Muscle of leg (tissue), 3 donors: ENCODE measurements at regions not wholly inside any gene's neighbourhood (a gene's known extent, or its start where the extent isn't known, plus 50 kb on each side); places are given as distances from the start of the nearest gene placed in this dataset.
A peak's percentile ranks its signal among the peaks of the same experiment; 100 is the strongest.

Experiments used
- DNase-seq: peaks from one replicate; pipeline ENCODE4 v3.0.0; 2013
- H3K27ac ChIP-seq: one replicate; pipeline ENCODE4 v1.5.1; 2013; ENCODE audit warnings: mild to moderate bottlenecking, low read length, control low read depth
- H3K27me3 ChIP-seq: one replicate; pipeline ENCODE4 v1.6.1; 2013; ENCODE audit warnings: low read length; ENCODE audit not compliant: control insufficient read depth, insufficient read depth
- H3K36me3 ChIP-seq: one replicate; pipeline ENCODE4 v1.6.1; 2013; ENCODE audit warnings: low read length; ENCODE audit not compliant: control insufficient read depth, insufficient read depth
- H3K4me1 ChIP-seq: one replicate; pipeline ENCODE4 v1.6.1; 2013; ENCODE audit warnings: low read length; ENCODE audit not compliant: control insufficient read depth, insufficient read depth
- H3K4me3 ChIP-seq: one replicate; pipeline ENCODE4 v1.5.1; 2013; ENCODE audit warnings: low read length, control low read depth
- H3K9me3 ChIP-seq: replicated peaks from 2 replicates; pipeline ENCODE4 v1.6.1; 2013; ENCODE audit warnings: low read depth, low read length; ENCODE audit not compliant: control insufficient read depth
- WGBS: methylation state at CpG from one replicate; pipeline ENCODE4 v1.1.5; 2013; ENCODE audit warnings: missing lambda C conversion rate; ENCODE audit not compliant: insufficient coverage; 5-methylcytosine and 5-hydroxymethylcytosine counted together

DNA sequence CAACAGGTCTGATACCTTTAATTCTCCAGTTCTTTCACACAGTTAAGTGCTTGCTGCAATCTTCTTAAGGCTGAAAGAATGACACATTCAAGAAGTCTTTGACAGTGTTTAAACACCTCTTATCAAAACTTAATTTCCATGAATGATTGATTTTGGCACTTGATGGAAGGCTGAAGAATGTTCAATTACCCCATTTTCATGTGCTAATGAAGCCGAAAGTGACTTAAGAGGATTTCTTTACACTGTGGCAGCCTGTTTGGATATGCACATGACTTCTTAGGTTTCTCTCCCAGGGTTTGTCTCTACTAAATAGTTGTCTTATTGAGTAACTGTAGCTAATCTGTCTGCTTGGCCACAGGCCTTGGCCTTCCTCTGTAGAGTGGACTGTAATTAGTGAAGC is 81.1 kb upstream of the PRDM1 start:
- H3K27me3 ChIP-seq = peaks cover 2% of the 10 kb centered on the region
- WGBS = no CpG with 5 or more reads among the region's 1 CpG

DNA sequence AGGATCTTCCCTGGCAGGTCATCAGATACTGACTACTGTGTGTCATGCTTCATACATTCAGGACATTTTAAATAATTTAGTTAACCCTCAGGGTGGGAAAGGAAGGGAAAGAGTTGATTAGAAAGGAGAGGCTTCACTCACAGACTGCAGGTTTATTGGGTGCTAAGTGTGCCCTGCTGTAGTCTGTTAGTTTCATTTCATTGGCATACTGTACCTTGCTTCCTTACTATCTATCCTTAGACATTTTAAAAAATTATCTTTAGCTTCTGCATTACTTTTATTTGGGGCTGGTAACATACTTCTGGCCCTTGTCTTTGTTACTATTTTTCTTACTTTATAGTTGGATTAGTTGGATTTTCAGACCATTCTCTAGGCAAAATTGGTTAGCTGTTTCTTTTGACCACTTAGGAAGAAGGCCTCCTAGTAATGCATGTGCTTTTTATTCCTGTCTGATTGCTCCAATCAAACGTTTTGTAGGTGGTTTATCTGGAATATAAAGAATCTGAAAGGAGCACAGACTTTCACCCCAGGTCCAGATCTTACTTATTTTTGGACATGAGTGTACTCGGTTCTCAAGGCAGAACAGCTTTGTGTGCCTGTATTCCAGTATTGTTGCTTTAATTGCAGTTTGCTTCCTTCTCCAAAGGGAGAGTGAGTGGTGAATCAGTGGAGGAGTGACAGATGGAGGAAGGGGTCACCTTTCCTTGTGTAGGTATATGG is 82.7 kb upstream of the PRDM1 start:
- DNase-seq = no peak
- Histone ChIP-seq H3K27ac (no peak overlapping the region), H3K9me3 (no peaks in the 10 kb centered on the region), H3K36me3 (no peaks in the 10 kb centered on the region), H3K4me3 (no peak overlapping the region), H3K27me3 (peaks cover 11% of the 10 kb centered on the region), H3K4me1 (no peaks in the 10 kb centered on the region)
- WGBS = 0% methylated on average over 1 of the region's 2 CpGs

More for the DNA sequence above, 81.1 kb upstream of the PRDM1 start:
- H3K27ac ChIP-seq = no peak overlapping the region
- no peak for DNase-seq
- no peaks in the 10 kb centered on the region for H3K36me3 ChIP-seq
- no peak overlapping the region for H3K4me3 ChIP-seq
- H3K4me1 ChIP-seq = no peaks in the 10 kb centered on the region
- H3K9me3 ChIP-seq = no peaks in the 10 kb centered on the region

DNA sequence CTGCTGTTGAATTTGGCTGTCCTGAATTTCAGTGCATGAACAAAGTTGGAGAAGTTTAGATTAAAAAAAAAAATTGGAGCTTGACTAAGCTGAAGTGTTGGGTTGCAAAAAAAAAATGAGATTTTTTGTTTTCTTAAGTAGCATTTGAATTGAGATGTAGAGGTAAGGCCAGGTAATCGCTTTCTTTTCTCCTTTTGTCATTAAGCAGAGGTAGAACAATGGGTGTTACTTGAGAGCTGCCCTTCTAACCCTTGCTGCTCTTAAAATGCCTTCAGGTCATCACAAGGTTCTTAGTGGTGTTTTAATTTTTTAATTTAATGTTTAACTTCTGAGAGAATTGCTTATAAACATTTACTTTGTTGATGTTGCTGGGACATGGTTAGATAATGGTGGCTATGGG is 84.1 kb upstream of the PRDM1 start:
- H3K27me3 ChIP-seq = peaks cover 16% of the 10 kb centered on the region
- H3K9me3 ChIP-seq = no peaks in the 10 kb centered on the region
- no peaks in the 10 kb centered on the region for H3K4me1 ChIP-seq
- H3K27ac ChIP-seq = no peak overlapping the region
- no CpG with 5 or more reads among the region's 1 CpG for WGBS
- H3K4me3 ChIP-seq = no peak overlapping the region
- no peaks in the 10 kb centered on the region for H3K36me3 ChIP-seq
- no peak for DNase-seq

DNA sequence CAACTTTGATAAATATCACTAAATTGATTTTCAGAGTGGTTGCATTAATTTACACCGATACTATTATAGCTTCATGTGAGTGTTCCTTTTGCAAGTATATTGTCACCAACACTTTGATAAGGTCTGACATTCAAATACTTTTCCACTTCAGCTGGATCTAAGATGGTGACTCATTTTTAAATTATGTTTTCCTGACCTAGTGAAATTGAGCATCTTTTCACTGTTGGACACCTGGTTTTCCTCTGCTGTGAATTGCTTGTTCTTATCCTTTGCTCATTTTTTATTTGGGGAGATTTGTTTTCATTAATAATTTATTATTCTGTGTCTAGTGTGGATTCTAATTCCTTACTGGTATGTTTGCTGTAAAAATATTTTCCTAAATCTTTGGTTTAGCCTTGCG is 85.2 kb upstream of the PRDM1 start:
- H3K27ac ChIP-seq = no peak overlapping the region
- peaks cover 20% of the 10 kb centered on the region for H3K27me3 ChIP-seq
- no peaks in the 10 kb centered on the region for H3K36me3 ChIP-seq
- H3K4me3 ChIP-seq = no peak overlapping the region
- no peaks in the 10 kb centered on the region for H3K4me1 ChIP-seq
- DNase-seq = no peak
- no peaks in the 10 kb centered on the region for H3K9me3 ChIP-seq
- no CpG with 5 or more reads among the region's 2 CpGs for WGBS

DNA sequence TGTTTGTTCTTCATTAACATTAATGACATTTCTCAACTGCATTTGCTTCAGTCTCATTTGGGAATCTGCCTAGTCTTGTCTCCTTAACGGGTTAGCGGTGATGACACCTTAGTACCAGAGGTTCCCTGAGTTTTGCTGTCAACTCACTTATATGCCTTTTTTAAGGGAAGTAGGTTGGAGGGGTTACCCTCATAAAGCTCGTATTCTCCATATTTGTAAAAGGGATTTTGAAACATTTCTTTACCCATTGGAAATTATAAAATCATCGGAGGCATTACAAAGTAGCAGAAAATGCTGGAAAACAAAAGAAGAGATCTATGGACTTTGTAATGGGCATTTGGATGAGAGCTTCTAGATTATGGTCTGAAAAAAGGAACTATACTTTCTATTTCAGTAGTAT is 88.7 kb upstream of the PRDM1 start:
- DNase-seq = no peak
- Histone ChIP-seq H3K27ac (no peak overlapping the region), H3K4me1 (peaks cover 19% of the 10 kb centered on the region), H3K4me3 (no peak overlapping the region), H3K9me3 (no peaks in the 10 kb centered on the region), H3K36me3 (no peaks in the 10 kb centered on the region), H3K27me3 (peaks cover 46% of the 10 kb centered on the region)
- WGBS = no CpG with 5 or more reads among the region's 4 CpGs

DNA sequence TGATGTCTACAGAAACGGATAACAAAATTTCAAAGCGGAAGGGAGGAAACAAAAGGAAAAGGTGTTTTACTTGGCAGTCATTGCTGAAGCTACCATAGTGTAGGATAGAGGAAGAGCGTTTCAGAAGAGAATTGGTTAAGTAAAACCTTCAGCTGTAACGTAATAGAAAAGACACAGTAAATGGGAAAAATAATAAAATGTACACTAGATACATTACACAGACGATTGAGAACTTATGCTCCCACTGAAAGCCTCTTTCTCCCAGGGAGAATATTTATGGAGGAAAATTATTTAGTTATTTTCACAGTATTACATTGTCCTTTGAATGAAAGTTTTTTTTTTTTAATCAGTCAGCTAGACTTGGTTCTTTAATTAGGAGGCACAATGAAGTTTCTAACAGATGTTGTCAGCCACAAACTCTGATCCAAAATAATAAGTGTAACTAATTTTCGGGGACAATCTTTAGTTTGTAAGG is 90.7 kb upstream of the PRDM1 start:
- no peak overlapping the region for H3K4me3 ChIP-seq
- H3K27ac ChIP-seq = no peak overlapping the region
- DNase-seq = no peak
- H3K9me3 ChIP-seq = no peaks in the 10 kb centered on the region
- H3K36me3 ChIP-seq = no peaks in the 10 kb centered on the region
- WGBS = 17% methylated on average over 1 of the region's 6 CpGs
- peaks cover 57% of the 10 kb centered on the region for H3K27me3 ChIP-seq
- peaks cover 25% of the 10 kb centered on the region for H3K4me1 ChIP-seq

DNA sequence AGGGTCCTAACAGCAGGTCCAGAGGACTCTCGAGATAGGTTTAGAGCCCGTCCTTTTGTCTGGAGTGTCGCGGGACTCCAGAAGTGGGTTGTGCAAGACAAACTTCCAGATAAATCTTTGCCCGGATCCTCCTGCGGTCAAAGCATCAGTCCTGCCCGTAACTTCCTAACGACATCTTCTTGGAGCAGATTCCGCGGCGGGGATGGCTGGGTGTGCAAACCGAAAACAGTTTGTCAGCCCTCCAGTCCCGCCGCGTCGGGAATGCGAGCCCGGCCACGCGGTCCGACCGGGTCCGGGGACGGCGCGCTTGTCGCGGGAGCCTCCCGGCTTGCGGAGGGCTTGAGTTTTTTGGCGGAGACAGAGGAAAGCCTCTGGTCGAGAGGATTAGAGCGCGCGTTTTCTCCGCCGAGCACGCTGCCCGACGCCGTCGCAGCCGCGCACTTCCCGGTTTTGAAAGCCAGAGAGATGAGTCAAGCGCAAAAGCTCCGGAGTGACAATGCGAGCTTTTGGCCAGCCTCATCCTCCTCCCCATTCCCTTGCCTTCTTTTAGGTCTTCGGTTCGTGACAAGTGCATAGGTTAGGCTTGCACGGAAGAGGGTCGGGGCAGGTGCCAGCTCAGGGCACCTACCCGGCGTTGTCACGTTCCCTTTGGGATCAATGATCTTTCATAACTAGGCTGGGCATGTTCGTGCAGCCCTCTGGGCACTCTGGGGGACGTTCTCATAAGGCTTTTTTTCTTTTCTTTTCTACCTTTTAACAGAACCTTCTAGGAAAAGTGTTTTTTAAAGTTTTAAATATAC is 91.3 kb upstream of the PRDM1 start:
- DNase-seq = peak; percentile 74
- Histone ChIP-seq H3K27ac (peak overlapping the region; percentile 14), H3K4me3 (peak overlapping the region; percentile 37), H3K36me3 (no peaks in the 10 kb centered on the region), H3K4me1 (peaks cover 25% of the 10 kb centered on the region), H3K9me3 (no peaks in the 10 kb centered on the region), H3K27me3 (peaks cover 60% of the 10 kb centered on the region)
- under 1% methylated on average over 55 of the region's 57 CpGs for WGBS

DNA sequence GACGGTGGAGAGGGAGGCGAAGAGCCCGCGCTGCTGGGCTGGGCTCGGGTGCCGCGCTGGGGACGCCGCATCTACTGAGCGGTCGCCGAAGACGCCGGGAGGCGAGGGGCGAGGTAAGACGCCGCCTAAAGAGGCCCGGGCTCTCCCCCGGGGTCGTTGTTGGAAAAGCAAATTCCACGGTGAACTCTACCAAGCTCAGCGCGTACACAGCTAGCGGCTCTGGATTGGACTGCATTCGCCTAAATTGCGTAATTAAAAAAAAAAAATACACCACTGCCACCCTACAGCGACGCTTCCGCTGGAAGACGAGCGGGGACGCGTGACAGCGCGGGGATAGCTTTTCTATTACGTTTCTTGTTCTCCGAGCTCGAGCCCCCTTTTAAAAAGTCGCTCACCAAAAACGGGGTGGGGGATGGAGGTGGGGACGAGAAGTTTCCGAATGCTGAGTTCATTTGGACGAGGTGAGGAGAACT is 92.0 kb upstream of the PRDM1 start:
- Histone ChIP-seq H3K36me3 (no peaks in the 10 kb centered on the region), H3K9me3 (no peaks in the 10 kb centered on the region), H3K27ac (peak overlapping the region; percentile 16), H3K4me3 (peak overlapping the region; percentile 37), H3K27me3 (peaks cover 61% of the 10 kb centered on the region), H3K4me1 (peaks cover 25% of the 10 kb centered on the region)
- 2% methylated on average over 37 of the region's 44 CpGs for WGBS
- DNase-seq = peak; percentile 54

DNA sequence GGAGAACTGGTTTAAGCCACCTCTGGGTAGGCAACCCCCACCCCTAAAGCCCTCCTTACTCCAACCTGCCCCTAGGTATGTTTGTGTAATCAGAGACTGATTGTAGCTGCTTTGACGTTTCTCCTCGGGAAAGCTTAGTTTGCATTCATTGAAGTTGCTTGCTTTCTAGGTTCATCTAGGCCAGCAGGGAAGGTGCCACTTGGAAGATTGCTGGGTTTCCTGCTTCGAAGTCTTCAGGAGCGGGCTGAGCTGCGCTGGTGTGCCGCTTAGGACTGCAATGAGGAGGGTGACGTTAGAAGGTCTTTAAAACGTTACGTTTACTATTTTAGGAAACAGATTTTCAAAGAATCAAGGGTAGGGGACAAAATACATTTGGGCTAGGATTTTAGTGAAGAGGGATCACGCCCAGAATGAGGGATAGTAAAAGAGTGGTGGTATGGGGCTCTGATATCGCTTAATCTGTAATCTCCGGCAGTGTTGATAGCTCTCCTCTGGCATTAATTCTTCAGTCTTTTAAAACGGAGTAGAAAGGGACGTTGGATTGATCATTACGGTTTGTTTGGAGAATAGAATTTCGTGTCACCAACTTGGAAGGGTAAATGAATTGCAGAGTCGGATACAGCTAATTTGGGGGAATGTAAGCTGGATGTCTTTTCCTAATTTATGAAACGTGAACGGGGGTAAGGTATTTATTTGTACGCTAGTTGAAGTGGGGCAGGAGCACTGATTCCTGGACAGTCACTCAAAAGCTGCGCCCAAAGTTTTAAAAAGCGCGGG is 92.6 kb upstream of the PRDM1 start:
- 15% methylated on average over 23 of the region's 23 CpGs for WGBS
- peaks cover 60% of the 10 kb centered on the region for H3K27me3 ChIP-seq
- no peaks in the 10 kb centered on the region for H3K36me3 ChIP-seq
- peaks cover 25% of the 10 kb centered on the region for H3K4me1 ChIP-seq
- DNase-seq = peak; percentile 18
- no peaks in the 10 kb centered on the region for H3K9me3 ChIP-seq
- peak overlapping the region; percentile 16 for H3K27ac ChIP-seq
- peak overlapping the region; percentile 37 for H3K4me3 ChIP-seq
